ENCODE measurements at regions not wholly inside any gene's neighbourhood (a gene's known extent, or its start where the extent isn't known, plus 50 kb on each side); places are given as distances from the start of the nearest gene placed in this dataset.
"Not testable (repeated sequence)": the region's sequence is repeated elsewhere in the genome, so short reads cannot be mapped to it uniquely, and the experiment has no call there.

DNA sequence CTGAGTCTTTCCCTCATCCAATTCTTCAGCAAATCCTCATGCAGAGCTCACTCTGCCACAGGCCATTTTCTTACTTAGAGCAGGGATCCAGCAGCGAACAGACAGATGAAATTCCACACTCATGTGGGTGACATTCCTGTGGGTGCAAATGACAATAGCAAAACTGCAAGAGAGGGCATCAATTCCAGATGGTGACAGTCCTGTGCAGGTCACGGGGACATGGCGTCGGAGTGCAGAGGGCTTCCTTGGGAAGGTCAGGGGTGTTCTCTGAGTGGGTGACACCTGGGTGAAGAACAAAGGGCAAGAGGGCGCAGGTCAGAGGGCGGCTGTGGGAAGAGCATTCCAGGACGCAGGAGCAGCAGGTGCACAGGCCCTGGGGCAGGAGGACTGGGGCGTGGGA, 500.0 kb downstream of the PREX1 start:
- H2AFZ ChIP-seq (ENCODE audit: low read length); BruUV-seq (replicated peaks); in situ Hi-C loops (cut with HindIII; ENCODE audit: extremely low pct_ligation_motif_present, low pct_unique_long_range_greater_than_20kb); POLR2A ChIA-PET; DNase-seq (ENCODE audit: low spot score); FAIRE-seq; CTCF ChIA-PET (ENCODE audit: low intra/inter-chr PET ratio, low total read pairs); H3K4me3 ChIP-seq (replicated peaks in 1 of 3; ENCODE audit: insufficient read depth in 1 of 3, low read depth in 2 of 3, low read length in 3 of 3); H4K20me1 ChIP-seq (ENCODE audit: insufficient read depth, low read length); H3K36me3 ChIP-seq (replicated peaks in 1 of 2; ENCODE audit: control insufficient read depth in 1 of 2, insufficient read depth in 2 of 2, low read length in 2 of 2); H3K9ac ChIP-seq (ENCODE audit: insufficient read depth, low read depth, low read length); H3K4me1 ChIP-seq (ENCODE audit: insufficient read depth, low read length); H3K79me2 ChIP-seq (ENCODE audit: insufficient read depth, low read length); H3K9me3 ChIP-seq (ENCODE audit: low read length); H3K4me2 ChIP-seq (ENCODE audit: low read depth, low read length); H3K27ac ChIP-seq (ENCODE audit: extremely low read length, insufficient read depth, low read length); ATAC-seq; intact Hi-C loops (cut with micrococcal nuclease; ENCODE audit: unreplicated experiment); TF ChIP-seq FOXA1 (CRISPR knock-in tag; IDR thresholded peaks at IDR 0.05): not testable (repeated sequence)
- H3K27me3 ChIP-seq (ENCODE audit: control insufficient read depth in 1 of 2, insufficient read depth in 2 of 2, low read length in 2 of 2), result peaks cover 1 to 23% of the 10 kb centered on the region in 2 experiments; a peak in 4 of 5 replicates
- 35% methylated on average over 8 of the region's 8 CpGs for WGBS (ENCODE audit: low lambda C conversion rate)
- TF ChIP-seq FOXA1 (IDR thresholded peaks at IDR 0.05), result 0 out of 2 replicates have a peak, but pooled peaks have one; percentile 16

DNA sequence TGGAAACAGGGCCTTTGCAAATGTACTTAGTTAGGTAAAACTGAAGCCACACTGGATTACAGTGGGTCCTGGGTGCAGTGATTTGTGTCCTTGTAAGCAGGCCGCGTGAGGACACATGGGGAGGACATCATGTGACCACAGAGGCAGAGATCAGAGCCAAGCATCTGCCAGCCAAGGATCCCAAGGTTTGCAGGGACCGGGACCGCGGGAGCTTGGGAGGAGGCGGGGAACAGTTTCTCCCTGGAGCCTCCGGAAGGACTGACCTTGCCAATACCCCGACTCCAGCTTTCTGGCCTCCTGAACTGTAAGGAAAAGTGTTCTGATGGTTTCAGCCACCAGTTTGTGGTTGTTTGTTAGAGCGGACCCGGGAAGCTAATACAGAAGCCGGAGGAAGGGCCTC, 500.9 kb downstream of the PREX1 start:
- no peak for FAIRE-seq
- TF ChIP-seq ZKSCAN8 (CRISPR knock-in tag; IDR thresholded peaks at IDR 0.05; ENCODE audit: borderline replicate concordance) (no peak), NR2F6 (IDR thresholded peaks at IDR 0.05) (no peak), NR2F6 (CRISPR knock-in tag; IDR thresholded peaks at IDR 0.05) (no peak)
- no peak overlapping the region for H2AFZ ChIP-seq (ENCODE audit: low read length)
- H3K4me3 ChIP-seq (replicated peaks in 1 of 3; ENCODE audit: insufficient read depth in 1 of 3, low read depth in 2 of 3, low read length in 3 of 3), result no peak overlapping the region
- 48% methylated on average over 11 of the region's 11 CpGs for WGBS (ENCODE audit: low lambda C conversion rate)
- no peak overlapping the region for H3K9ac ChIP-seq (ENCODE audit: insufficient read depth, low read depth, low read length)
- no peaks in the 10 kb centered on the region for H3K79me2 ChIP-seq (ENCODE audit: insufficient read depth, low read length)
- in situ Hi-C loops (cut with HindIII; ENCODE audit: extremely low pct_ligation_motif_present, low pct_unique_long_range_greater_than_20kb) (no loop called here), intact Hi-C loops (cut with micrococcal nuclease; ENCODE audit: unreplicated experiment) (no loop called here)
- no peaks in the 10 kb centered on the region for H3K36me3 ChIP-seq (replicated peaks in 1 of 2; ENCODE audit: control insufficient read depth in 1 of 2, insufficient read depth in 2 of 2, low read length in 2 of 2)
- DNase-seq (ENCODE audit: low spot score), result no peak
- POLR2A ChIA-PET, result no interaction called here
- H3K27ac ChIP-seq (ENCODE audit: extremely low read length, insufficient read depth, low read length), result no peak overlapping the region
- H3K4me1 ChIP-seq (ENCODE audit: insufficient read depth, low read length), result no peaks in the 10 kb centered on the region
- BruUV-seq (replicated peaks), result no TSS peak
- H3K9me3 ChIP-seq (ENCODE audit: low read length), result no peaks in the 10 kb centered on the region
- CTCF ChIA-PET (ENCODE audit: low intra/inter-chr PET ratio, low total read pairs), result no interaction called here
- no peak; the same call in 2 of the 3 replicates for ATAC-seq
- H4K20me1 ChIP-seq (ENCODE audit: insufficient read depth, low read length), result no peaks in the 10 kb centered on the region
- H3K4me2 ChIP-seq (ENCODE audit: low read depth, low read length), result no peak overlapping the region
- H3K27me3 ChIP-seq (ENCODE audit: control insufficient read depth in 1 of 2, insufficient read depth in 2 of 2, low read length in 2 of 2), result peaks cover 1 to 22% of the 10 kb centered on the region in 2 experiments; a peak in 4 of 5 replicates
